OCI-LY7 (cell line): ENCODE measurements at regions not wholly inside any gene's neighbourhood (a gene's known extent, or its start where the extent isn't known, plus 50 kb on each side); places are given as distances from the start of the nearest gene placed in this dataset.

Experiments used
- CTCF ChIP-seq: fragments of 200-600 bp; sonication (generic); conservative IDR thresholded peaks from 2 replicates; pipeline ENCODE4 v1.5.1; 2014; ENCODE audit warnings: mild to moderate bottlenecking, antibody characterized with exemption, low read length, moderate library complexity, mixed read lengths
- EZH2phosphoT487 ChIP-seq: fragments of 200-600 bp; sonication (generic); IDR thresholded peaks from 2 replicates; pipeline ENCODE4 v1.6.1; 2018; ENCODE audit warnings: low read depth, borderline replicate concordance, mild to moderate bottlenecking, mixed run types, antibody characterized with exemption, low read length, moderate library complexity, mixed read lengths

- TF ChIP-seq CTCF (peak; percentile 81), EZH2phosphoT487 (no peak)
Measured at GRCh38 chr2:56132138-56132537, 51.7 kb upstream of the CCDC85A start.
